ENCODE measurements at regions not wholly inside any gene's neighbourhood (a gene's known extent, or its start where the extent isn't known, plus 50 kb on each side); places are given as distances from the start of the nearest gene placed in this dataset.

DNA sequence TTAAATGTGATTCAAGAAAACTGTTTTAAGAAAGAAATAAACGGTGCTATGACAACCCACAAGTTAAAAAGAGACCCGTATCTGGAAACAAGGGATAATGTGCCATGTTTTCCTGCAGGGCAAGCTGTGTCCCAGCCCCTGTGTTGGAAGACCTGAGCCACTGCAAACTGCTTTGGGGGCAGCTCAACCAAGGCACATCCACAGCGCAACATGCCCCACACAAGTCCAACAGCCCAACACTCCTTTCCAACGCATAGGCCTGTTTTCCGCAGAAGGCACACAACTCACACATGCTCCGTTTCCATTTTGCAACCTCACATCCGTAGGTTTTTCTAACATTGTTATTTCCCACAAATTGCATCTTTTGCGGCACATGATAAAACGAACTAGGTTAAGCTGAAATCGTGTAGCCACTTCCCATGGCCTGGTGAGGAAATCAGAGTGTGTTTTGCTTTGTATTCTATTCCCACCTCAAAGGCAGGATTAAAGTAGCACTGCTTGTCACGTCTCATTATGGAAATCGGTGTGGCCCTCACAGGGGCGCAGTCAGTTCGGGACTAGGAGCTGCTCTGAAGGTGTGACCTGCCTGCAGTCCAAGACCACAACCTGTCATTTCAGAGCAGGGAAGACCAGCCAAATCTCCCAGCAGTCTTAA is 50.5 kb upstream of the ZNF516 start:
- intact Hi-C loops (cut with micrococcal nuclease) = no loop called here
- no peak for TF ChIP-seq YY1 (IDR thresholded peaks at IDR 0.05; ENCODE audit: extremely low read depth, insufficient replicate concordance, low read depth, low read length)
- TF ChIP-seq ELF1 (IDR thresholded peaks at IDR 0.05; ENCODE audit: borderline replicate concordance, low read depth) = no peak
- TF ChIP-seq CBX3 (IDR thresholded peaks at IDR 0.05; ENCODE audit: low read depth) = no peak
- TF ChIP-seq, protein P1, sequence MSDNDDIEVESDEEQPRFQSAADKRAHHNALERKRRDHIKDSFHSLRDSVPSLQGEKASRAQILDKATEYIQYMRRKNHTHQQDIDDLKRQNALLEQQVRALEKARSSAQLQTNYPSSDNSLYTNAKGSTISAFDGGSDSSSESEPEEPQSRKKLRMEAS (IDR thresholded peaks at IDR 0.05) = no peak
- POLR2A ChIA-PET = no interaction called here
- no peak overlapping the region for H3K4me3 ChIP-seq (replicated peaks in 1 of 2; ENCODE audit: low read depth in 1 of 2, low read length in 2 of 2)
- H3K4me2 ChIP-seq (ENCODE audit: low read length) = no peak overlapping the region
- no peaks in the 10 kb centered on the region for H4K20me1 ChIP-seq (ENCODE audit: insufficient read depth)
- ATAC-seq (no peak), DNase-seq (ENCODE audit: low read depth, low spot score) (no peak)
- H3K9ac ChIP-seq (ENCODE audit: low read length) = no peak overlapping the region
- H3K9me3 ChIP-seq (ENCODE audit: control insufficient read depth in 1 of 2, insufficient read depth in 1 of 2, low read depth in 1 of 2, low read length in 2 of 2) = no peaks in the 10 kb centered on the region
- CTCF ChIA-PET = no interaction called here
- H3K27me3 ChIP-seq (ENCODE audit: insufficient read depth, low read length) = no peaks in the 10 kb centered on the region
- H3K27ac ChIP-seq (ENCODE audit: low read depth, low read length) = no peak overlapping the region
- H3K4me1 ChIP-seq (ENCODE audit: control insufficient read depth in 1 of 2, insufficient read depth in 2 of 2, low read length in 2 of 2) = no peaks in the 10 kb centered on the region
- no peaks in the 10 kb centered on the region for H3K36me3 ChIP-seq (ENCODE audit: control insufficient read depth in 1 of 2, insufficient read depth in 2 of 2, low read length in 2 of 2)
- RAD21 ChIA-PET (ENCODE audit: low non-redundant PET in 1 of 2, low total read pairs in 2 of 2, uncharacterized antibody in 2 of 2, unreplicated experiment in 2 of 2) = no interaction called here
- no peaks in the 10 kb centered on the region for H3K79me2 ChIP-seq (ENCODE audit: insufficient read depth, low read length)
- no peaks in the 10 kb centered on the region for H3K9me2 ChIP-seq (ENCODE audit: insufficient read depth)
- no peak overlapping the region for H2AFZ ChIP-seq (ENCODE audit: low read depth, low read length, poor library complexity, severe bottlenecking)
- BruUV-seq (replicated peaks) = no TSS peak

DNA sequence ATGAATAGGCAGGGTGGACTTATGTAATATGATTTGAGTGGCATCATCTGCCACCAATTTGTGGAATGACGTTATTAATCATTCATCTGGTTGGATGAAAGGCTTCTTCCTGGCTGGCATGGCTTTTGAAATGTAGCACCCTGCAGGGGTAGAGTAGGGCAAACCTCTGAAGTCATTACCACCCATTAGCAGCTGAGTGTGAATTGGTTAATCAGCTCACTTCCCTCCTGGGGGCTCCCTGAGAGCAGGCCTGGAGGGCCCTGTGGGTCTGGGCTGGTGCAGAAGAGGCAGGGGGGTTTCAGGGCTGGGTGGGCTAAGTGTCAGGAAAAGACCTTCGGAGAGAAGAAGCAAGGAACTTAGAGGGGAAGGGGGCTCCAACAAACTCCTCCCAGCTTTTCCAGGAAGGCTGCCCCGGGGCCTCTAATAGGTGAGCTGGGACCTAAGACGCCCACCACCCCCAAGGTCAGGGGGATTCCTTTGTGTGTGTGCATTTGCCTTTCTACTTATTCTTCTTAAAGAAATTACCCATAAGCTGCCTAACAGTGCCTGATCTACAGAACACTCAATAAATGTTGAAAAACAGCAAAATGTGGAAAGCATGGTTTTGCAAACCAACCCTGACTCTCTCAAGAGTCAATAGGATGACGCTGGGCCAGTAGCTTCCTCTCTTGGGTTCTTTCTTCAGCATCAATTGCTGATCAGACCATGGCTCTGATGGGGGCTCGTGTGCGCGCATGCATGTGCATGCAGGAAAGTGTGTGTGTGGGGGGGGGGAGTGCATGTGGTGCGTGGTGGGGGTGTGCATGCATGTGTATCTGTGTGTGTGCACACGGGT is 49.7 kb upstream of the ZNF516 start:
- Histone ChIP-seq H3K9me2 (ENCODE audit: insufficient read depth) (no peaks in the 10 kb centered on the region), H3K36me3 (ENCODE audit: control insufficient read depth in 1 of 2, insufficient read depth in 2 of 2, low read length in 2 of 2) (no peaks in the 10 kb centered on the region), H3K4me3 (replicated peaks in 1 of 2; ENCODE audit: low read depth in 1 of 2, low read length in 2 of 2) (no peak overlapping the region), H3K9me3 (ENCODE audit: control insufficient read depth in 1 of 2, insufficient read depth in 1 of 2, low read depth in 1 of 2, low read length in 2 of 2) (no peaks in the 10 kb centered on the region), H3K27me3 (ENCODE audit: insufficient read depth, low read length) (no peaks in the 10 kb centered on the region), H4K20me1 (ENCODE audit: insufficient read depth) (no peaks in the 10 kb centered on the region), H3K79me2 (ENCODE audit: insufficient read depth, low read length) (no peaks in the 10 kb centered on the region), H3K4me1 (ENCODE audit: control insufficient read depth in 1 of 2, insufficient read depth in 2 of 2, low read length in 2 of 2) (no peaks in the 10 kb centered on the region), H3K27ac (ENCODE audit: low read depth, low read length) (no peak overlapping the region), H3K4me2 (ENCODE audit: low read length) (no peak overlapping the region), H3K9ac (ENCODE audit: low read length) (no peak overlapping the region), H2AFZ (ENCODE audit: low read depth, low read length, poor library complexity, severe bottlenecking) (no peak overlapping the region)
- DNase-seq (ENCODE audit: low read depth, low spot score) (no peak), ATAC-seq (no peak)
- ChIA-PET RAD21 (ENCODE audit: low non-redundant PET in 1 of 2, low total read pairs in 2 of 2, uncharacterized antibody in 2 of 2, unreplicated experiment in 2 of 2) (no interaction called here), CTCF (no interaction called here), POLR2A (no interaction called here)
- TF ChIP-seq ELF1 (IDR thresholded peaks at IDR 0.05; ENCODE audit: borderline replicate concordance, low read depth) (no peak), POLR2A (IDR thresholded peaks at IDR 0.05; ENCODE audit: borderline replicate concordance, extremely low read depth, insufficient read depth, insufficient read length) (no peak), YY1 (IDR thresholded peaks at IDR 0.05; ENCODE audit: extremely low read depth, insufficient replicate concordance, low read depth, low read length) (no peak), EZH2phosphoT487 (IDR thresholded peaks at IDR 0.05; ENCODE audit: borderline replicate concordance) (no peak), FOSL1 (IDR thresholded peaks at IDR 0.05; ENCODE audit: low read depth) (no peak), SRF (IDR thresholded peaks at IDR 0.05; ENCODE audit: low read depth) (no peak), ZFX (IDR thresholded peaks at IDR 0.05) (no peak), TCF7L2 (IDR thresholded peaks at IDR 0.05; ENCODE audit: borderline replicate concordance, extremely low read depth, insufficient read depth, insufficient read length) (no peak), SIN3A (IDR thresholded peaks at IDR 0.05; ENCODE audit: low read depth) (no peak)
- TF ChIP-seq, protein P2, sequence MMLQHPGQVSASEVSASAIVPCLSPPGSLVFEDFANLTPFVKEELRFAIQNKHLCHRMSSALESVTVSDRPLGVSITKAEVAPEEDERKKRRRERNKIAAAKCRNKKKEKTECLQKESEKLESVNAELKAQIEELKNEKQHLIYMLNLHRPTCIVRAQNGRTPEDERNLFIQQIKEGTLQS (IDR thresholded peaks at IDR 0.05) = no peak
- TF ChIP-seq, protein P1 (IDR thresholded peaks at IDR 0.05) = no peak
- intact Hi-C loops (cut with micrococcal nuclease) = no loop called here
- no TSS peak for BruUV-seq (replicated peaks)

Data from HCT116 (cell line).